HG03175 (cell line): ENCODE measurements at regions not wholly inside any gene's neighbourhood (a gene's known extent, or its start where the extent isn't known, plus 50 kb on each side); places are given as distances from the start of the nearest gene placed in this dataset.
"Not testable (repeated sequence)": the region's sequence is repeated elsewhere in the genome, so short reads cannot be mapped to it uniquely, and the experiment has no call there.

Source experiments
- ATAC-seq: cut with Tn5 transposase; IDR thresholded peaks from one replicate; pipeline ENCODE4 v1.9.1; 2021; ENCODE audit warnings: mild to moderate bottlenecking, moderate library complexity; ENCODE audit not compliant: unreplicated experiment

GRCh38 chr5:163336074-163336473 lies 101.3 kb upstream of the CCNG1 start:
- ATAC-seq: not testable (repeated sequence)

GRCh38 chr5:163339148-163339547 lies 98.2 kb upstream of the CCNG1 start:
- no peak for ATAC-seq

GRCh38 chr5:163340378-163340777 lies 97.0 kb upstream of the CCNG1 start:
- ATAC-seq: not testable (repeated sequence)

GRCh38 chr5:163342306-163342705 lies 95.1 kb upstream of the CCNG1 start:
- ATAC-seq: no peak

- ATAC-seq: no peak
These were observed 92.2 kb upstream of the CCNG1 start for GRCh38 chr5:163345216-163345615.

GRCh38 chr5:163347671-163348070 lies 89.7 kb upstream of the CCNG1 start:
- peak; percentile 72 for ATAC-seq

GRCh38 chr5:163350083-163350482 lies 87.3 kb upstream of the CCNG1 start:
- no peak for ATAC-seq

- no peak for ATAC-seq
These were observed 84.9 kb upstream of the CCNG1 start for GRCh38 chr5:163352531-163352930.

- not testable (repeated sequence) for ATAC-seq
These were observed 81.6 kb upstream of the CCNG1 start for GRCh38 chr5:163355811-163356210.

- no peak for ATAC-seq
These were observed 79.8 kb upstream of the CCNG1 start for GRCh38 chr5:163357636-163358035.

- ATAC-seq: no peak
These were observed 76.7 kb upstream of the CCNG1 start for GRCh38 chr5:163360656-163361055.

- ATAC-seq: no peak
These were observed 75.9 kb upstream of the CCNG1 start for GRCh38 chr5:163361450-163361849.

GRCh38 chr5:163362840-163363371 lies 74.5 kb upstream of the CCNG1 start:
- ATAC-seq: no peak

GRCh38 chr5:163363389-163363788 lies 74.0 kb upstream of the CCNG1 start:
- no peak for ATAC-seq

- no peak for ATAC-seq
These were observed 70.6 kb upstream of the CCNG1 start for GRCh38 chr5:163366757-163367156.

- ATAC-seq: no peak
These were observed 67.5 kb upstream of the CCNG1 start for GRCh38 chr5:163369776-163370385.

GRCh38 chr5:163373436-163374084 lies 63.8 kb upstream of the CCNG1 start:
- ATAC-seq: no peak

GRCh38 chr5:163377982-163378381 lies 59.4 kb upstream of the CCNG1 start:
- no peak for ATAC-seq

GRCh38 chr5:163379298-163380155 lies 57.9 kb upstream of the CCNG1 start:
- ATAC-seq: no peak

GRCh38 chr5:163381832-163382231 lies 55.6 kb upstream of the CCNG1 start:
- ATAC-seq: no peak

GRCh38 chr5:163383754-163384153 lies 53.6 kb upstream of the CCNG1 start:
- no peak for ATAC-seq

- no peak for ATAC-seq
These were observed 52.7 kb upstream of the CCNG1 start for GRCh38 chr5:163384669-163385068.
